Testis (tissue), 2 donors: ENCODE measurements at regions not wholly inside any gene's neighbourhood (a gene's known extent, or its start where the extent isn't known, plus 50 kb on each side); places are given as distances from the start of the nearest gene placed in this dataset.

Experiments
- CTCF ChIP-seq, 3 experiments: fragments of 450-650 bp in 2 of 3; fragments of 200-600 bp in 1 of 3; sonication (generic) in 1 of 3; IDR thresholded peaks; one replicate each; pipeline ENCODE4 v1.5.1; 2016 to 2019; ENCODE audit warnings: antibody characterized with exemption in 3 of 3, mild to moderate bottlenecking in 2 of 3, moderate library complexity in 1 of 3
- POLR2A ChIP-seq: fragments of 450-650 bp; IDR thresholded peaks from one replicate; pipeline ENCODE4 v1.6.1; 2017; ENCODE audit warnings: antibody characterized with exemption, mild to moderate bottlenecking, moderate library complexity

GRCh38 chr3:64798316-64798715 lies 110.5 kb upstream of the ADAMTS9 start:
- TF ChIP-seq POLR2A: no peak
- no peak for TF ChIP-seq CTCF (IDR thresholded peaks at IDR 0.05)
